CD4-positive, alpha-beta memory T cell (primary cell): ENCODE measurements at regions not wholly inside any gene's neighbourhood (a gene's known extent, or its start where the extent isn't known, plus 50 kb on each side); places are given as distances from the start of the nearest gene placed in this dataset.

Source experiments
- CTCF ChIA-PET: fragments of 350-600 bp; sonication (Branson Sonifier 250); formaldehyde crosslinking; loops from one replicate; lab custom pipeline; 2021; ENCODE audit warnings: inconsistent platforms; ENCODE audit not compliant: partially characterized antibody; lab: Charles Lee
- POLR2A ChIA-PET: fragments of 350-600 bp; sonication (Branson Sonifier 250); formaldehyde crosslinking; loops from one replicate; lab custom pipeline; 2021; ENCODE audit not compliant: partially characterized antibody; lab: Charles Lee
- DNase-seq, 5 donors: peaks; one replicate each; pipeline versions ENCODE4 v3.0.0 to v3.0.0-alpha.2; 2020 to 2022; ENCODE audit warnings: mixed read lengths in 1 of 5
- H3K27ac ChIP-seq: one replicate; pipeline ENCODE4 v1.7.0; 2013; ENCODE audit warnings: low read depth, low read length
- H3K27me3 ChIP-seq: 2 replicates; pipeline ENCODE4 v1.7.0; 2013; ENCODE audit warnings: mild to moderate bottlenecking, low read length, moderate library complexity; ENCODE audit not compliant: insufficient read depth
- H3K36me3 ChIP-seq: 2 replicates; pipeline ENCODE4 v1.7.0; 2013; ENCODE audit warnings: mild to moderate bottlenecking, low read length, moderate library complexity; ENCODE audit not compliant: insufficient read depth
- H3K4me1 ChIP-seq: 2 replicates; pipeline ENCODE4 v1.7.0; 2013; ENCODE audit warnings: mild to moderate bottlenecking, low read length, moderate library complexity; ENCODE audit not compliant: insufficient read depth
- H3K4me3 ChIP-seq, 2 donors: one replicate each; pipeline ENCODE4 v1.7.0; 2013; ENCODE audit warnings: low read length in 2 of 2, mild to moderate bottlenecking in 1 of 2
- H3K9me3 ChIP-seq, 2 donors: one replicate each; pipeline ENCODE4 v1.7.0; 2013; ENCODE audit warnings: low read length in 2 of 2, control low read depth in 1 of 2; ENCODE audit not compliant: control insufficient read depth in 1 of 2
- H3K27ac Mint-ChIP-seq, 7 donors: one replicate each; pipeline ENCODE4 v1.8.0; 2020 to 2021; ENCODE audit warnings: mixed read lengths in 7 of 7, mild to moderate bottlenecking in 6 of 7, inconsistent platforms in 3 of 7, moderate library complexity in 3 of 7
- H3K27me3 Mint-ChIP-seq, 2 donors: one replicate each; pipeline ENCODE4 v1.8.0; 2020 to 2021; ENCODE audit warnings: mixed read lengths in 2 of 2
- H3K36me3 Mint-ChIP-seq, 2 donors: one replicate each; pipeline ENCODE4 v1.8.0; 2020 to 2021; ENCODE audit warnings: mixed read lengths in 2 of 2, inconsistent platforms in 1 of 2, mild to moderate bottlenecking in 1 of 2
- H3K4me1 Mint-ChIP-seq, 4 donors: one replicate each; pipeline ENCODE4 v1.8.0; 2020 to 2021; ENCODE audit warnings: mixed read lengths in 4 of 4, mild to moderate bottlenecking in 1 of 4
- H3K4me3 Mint-ChIP-seq, 8 donors: one replicate each; pipeline ENCODE4 v1.8.0; 2020 to 2021; ENCODE audit warnings: mixed read lengths in 8 of 8, mild to moderate bottlenecking in 7 of 8, moderate library complexity in 6 of 8, inconsistent platforms in 3 of 8
- H3K9me3 Mint-ChIP-seq, 8 donors: one replicate each; pipeline ENCODE4 v1.8.0; 2020 to 2021; ENCODE audit warnings: mixed read lengths in 8 of 8, mild to moderate bottlenecking in 5 of 8, inconsistent platforms in 3 of 8, moderate library complexity in 1 of 8
- intact Hi-C: fragments of 100-400 bp; cut with micrococcal nuclease; formaldehyde crosslinking; loops from one replicate; pipeline ENCODE4 v1.15.1; 2023

- ChIA-PET POLR2A (no interaction called here), CTCF (no interaction called here)
- intact Hi-C loops, result no loop called here
- no peaks in the 10 kb centered on the region for H3K36me3 Mint-ChIP-seq
- H3K27me3 Mint-ChIP-seq, result no peaks in the 10 kb centered on the region
- peaks cover 0 to 14% (median 6%) of the 10 kb centered on the region in 8 donors for H3K9me3 Mint-ChIP-seq
- Histone ChIP-seq H3K27ac (no peak overlapping the region), H3K27me3 (no peaks in the 10 kb centered on the region), H3K4me1 (no peaks in the 10 kb centered on the region), H3K9me3 (no peaks in the 10 kb centered on the region), H3K4me3 (no peak overlapping the region), H3K36me3 (no peaks in the 10 kb centered on the region)
- DNase-seq, result no peak
- no peak overlapping the region for H3K4me3 Mint-ChIP-seq
- H3K4me1 Mint-ChIP-seq, result no peaks in the 10 kb centered on the region
- H3K27ac Mint-ChIP-seq, result no peak overlapping the region
Observed at GRCh38 chr3:96706509-96706908, 107.9 kb upstream of the EPHA6 start.

- peaks cover 0 to 11% (median 4%) of the 10 kb centered on the region in 8 donors for H3K9me3 Mint-ChIP-seq
- H3K36me3 Mint-ChIP-seq, result no peaks in the 10 kb centered on the region
- no peak overlapping the region for H3K27ac Mint-ChIP-seq
- no peak overlapping the region for H3K27ac ChIP-seq
- no peaks in the 10 kb centered on the region for H3K36me3 ChIP-seq
- no peaks in the 10 kb centered on the region for H3K4me1 ChIP-seq
- no peaks in the 10 kb centered on the region for H3K9me3 ChIP-seq
- DNase-seq, result no peak
- no peaks in the 10 kb centered on the region for H3K27me3 Mint-ChIP-seq
- no peak overlapping the region for H3K4me3 ChIP-seq
- intact Hi-C loops, result no loop called here
- no peaks in the 10 kb centered on the region for H3K27me3 ChIP-seq
- H3K4me1 Mint-ChIP-seq, result no peaks in the 10 kb centered on the region
- H3K4me3 Mint-ChIP-seq, result no peak overlapping the region
- ChIA-PET POLR2A (no interaction called here), CTCF (no interaction called here)
Observed at GRCh38 chr3:96711816-96712215, 102.6 kb upstream of the EPHA6 start.

- H3K4me3 ChIP-seq, result no peak overlapping the region
- no peaks in the 10 kb centered on the region for H3K27me3 Mint-ChIP-seq
- H3K4me1 Mint-ChIP-seq, result no peaks in the 10 kb centered on the region
- no peaks in the 10 kb centered on the region for H3K4me1 ChIP-seq
- no peaks in the 10 kb centered on the region for H3K9me3 ChIP-seq
- CTCF ChIA-PET, result no interaction called here
- peaks cover 0 to 11% (median 4%) of the 10 kb centered on the region in 8 donors for H3K9me3 Mint-ChIP-seq
- no peak overlapping the region for H3K27ac ChIP-seq
- no peak overlapping the region for H3K4me3 Mint-ChIP-seq
- intact Hi-C loops, result no loop called here
- H3K27ac Mint-ChIP-seq, result no peak overlapping the region
- no peaks in the 10 kb centered on the region for H3K36me3 Mint-ChIP-seq
- POLR2A ChIA-PET, result interaction anchor here (0.6 kb wide), 1 partner anchor 373 kb away, joined by 3 read pairs; no protein-coding TSS in a partner anchor
- no peaks in the 10 kb centered on the region for H3K27me3 ChIP-seq
- DNase-seq, result no peak
- H3K36me3 ChIP-seq, result no peaks in the 10 kb centered on the region
Observed at GRCh38 chr3:96712792-96713191, 101.6 kb upstream of the EPHA6 start.

DNA sequence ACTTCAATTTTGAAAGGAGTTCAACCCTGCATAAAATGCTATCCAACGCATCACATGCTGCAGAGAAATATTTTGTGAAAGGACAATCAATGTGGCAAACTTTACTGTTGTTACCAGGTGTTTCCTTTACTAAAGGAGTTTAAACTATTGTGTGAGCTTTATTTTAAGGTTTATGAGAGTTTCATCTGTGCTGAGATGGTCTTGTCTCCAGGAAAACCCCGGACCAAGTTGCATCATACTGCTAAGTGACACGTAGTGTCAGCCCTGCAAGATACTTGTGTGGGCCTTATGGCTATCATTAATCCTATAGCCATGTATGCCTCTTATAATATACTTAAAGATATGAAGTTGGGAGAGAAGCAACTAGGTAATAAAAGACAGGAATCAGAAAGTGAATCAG lies 94.5 kb upstream of the EPHA6 start:
- peaks cover 0 to 4% (median 0%) of the 10 kb centered on the region in 8 donors for H3K9me3 Mint-ChIP-seq
- CTCF ChIA-PET, result no interaction called here

DNA sequence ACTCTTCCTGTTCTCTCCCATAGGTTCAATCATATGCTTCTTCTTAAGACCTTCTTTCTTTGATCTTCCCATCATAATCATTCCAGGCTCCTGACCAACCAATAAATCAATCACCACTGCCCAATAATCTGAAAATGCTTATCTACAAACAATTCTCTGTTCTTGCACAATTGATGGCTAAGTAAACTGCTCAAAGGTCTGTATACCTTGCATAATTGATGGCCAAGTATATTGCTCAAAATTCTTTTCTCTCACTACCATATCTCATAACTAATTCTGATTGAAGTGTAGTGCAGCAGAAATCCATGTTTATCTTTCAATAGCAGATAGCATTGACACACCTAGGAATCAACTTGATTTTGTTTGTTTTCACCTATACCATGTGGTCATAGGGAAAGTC lies 83.4 kb upstream of the EPHA6 start:
- no peak for DNase-seq
- Mint-ChIP-seq H3K4me3 (no peak overlapping the region), H3K36me3 (no peaks in the 10 kb centered on the region), H3K9me3 (peaks cover 0 to 4% (median 2%) of the 10 kb centered on the region in 8 donors), H3K4me1 (no peaks in the 10 kb centered on the region), H3K27ac (no peak overlapping the region), H3K27me3 (no peaks in the 10 kb centered on the region)
- Histone ChIP-seq H3K4me1 (no peaks in the 10 kb centered on the region), H3K9me3 (no peaks in the 10 kb centered on the region), H3K36me3 (no peaks in the 10 kb centered on the region), H3K4me3 (no peak overlapping the region), H3K27ac (no peak overlapping the region), H3K27me3 (no peaks in the 10 kb centered on the region)
- intact Hi-C loops, result no loop called here
- POLR2A ChIA-PET, result no interaction called here
- CTCF ChIA-PET, result no interaction called here

More for the DNA sequence above, 94.5 kb upstream of the EPHA6 start:
- Histone ChIP-seq H3K27ac (no peak overlapping the region), H3K27me3 (no peaks in the 10 kb centered on the region), H3K4me3 (no peak overlapping the region), H3K36me3 (no peaks in the 10 kb centered on the region), H3K9me3 (no peaks in the 10 kb centered on the region), H3K4me1 (no peaks in the 10 kb centered on the region)
- Mint-ChIP-seq H3K4me3 (no peak overlapping the region), H3K36me3 (no peaks in the 10 kb centered on the region), H3K4me1 (no peaks in the 10 kb centered on the region), H3K27me3 (no peaks in the 10 kb centered on the region), H3K27ac (no peak overlapping the region)
- intact Hi-C loops, result no loop called here
- no peak for DNase-seq
- POLR2A ChIA-PET, result no interaction called here

GRCh38 chr3:96734273-96735009 lies 80.0 kb upstream of the EPHA6 start:
- no peaks in the 10 kb centered on the region for H3K4me1 Mint-ChIP-seq
- Histone ChIP-seq H3K4me1 (no peaks in the 10 kb centered on the region), H3K27me3 (no peaks in the 10 kb centered on the region), H3K27ac (no peak overlapping the region), H3K36me3 (no peaks in the 10 kb centered on the region), H3K9me3 (no peaks in the 10 kb centered on the region), H3K4me3 (no peak overlapping the region)
- no peak for DNase-seq
- no peak overlapping the region for H3K4me3 Mint-ChIP-seq
- ChIA-PET POLR2A (no interaction called here), CTCF (no interaction called here)
- no peaks in the 10 kb centered on the region for H3K27me3 Mint-ChIP-seq
- no peaks in the 10 kb centered on the region for H3K36me3 Mint-ChIP-seq
- no peak overlapping the region for H3K27ac Mint-ChIP-seq
- intact Hi-C loops, result no loop called here
- H3K9me3 Mint-ChIP-seq, result peaks cover 0 to 8% (median 4%) of the 10 kb centered on the region in 8 donors

DNA sequence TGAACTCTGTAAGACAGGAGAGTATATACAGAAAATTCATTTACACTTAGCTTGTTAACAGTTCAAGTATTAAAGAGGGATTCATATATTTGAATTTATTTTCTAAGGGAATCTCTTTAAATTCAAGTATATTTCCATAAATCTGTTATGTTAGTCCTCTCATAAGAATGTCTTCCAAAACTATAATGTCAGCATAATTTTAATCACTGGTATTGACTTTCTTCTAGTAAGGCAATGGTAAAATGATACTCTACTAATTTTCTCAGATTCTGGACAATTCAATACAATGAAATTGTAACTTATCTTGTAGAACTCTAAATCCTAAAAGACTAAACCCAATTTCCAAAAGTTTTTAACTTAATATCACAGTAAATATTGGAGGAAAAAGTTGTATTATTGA lies 66.3 kb upstream of the EPHA6 start:
- intact Hi-C loops, result no loop called here
- Histone ChIP-seq H3K4me1 (no peaks in the 10 kb centered on the region), H3K9me3 (no peaks in the 10 kb centered on the region), H3K4me3 (no peak overlapping the region), H3K27me3 (no peaks in the 10 kb centered on the region), H3K27ac (no peak overlapping the region), H3K36me3 (no peaks in the 10 kb centered on the region)
- Mint-ChIP-seq H3K36me3 (no peaks in the 10 kb centered on the region), H3K27ac (no peak overlapping the region), H3K4me3 (no peak overlapping the region), H3K9me3 (peaks cover 0 to 4% (median 0%) of the 10 kb centered on the region in 8 donors), H3K4me1 (no peaks in the 10 kb centered on the region), H3K27me3 (no peaks in the 10 kb centered on the region)
- no peak for DNase-seq
- POLR2A ChIA-PET, result no interaction called here
- CTCF ChIA-PET, result no interaction called here
